PC-3 (cell line): ENCODE measurements at regions not wholly inside any gene's neighbourhood (a gene's known extent, or its start where the extent isn't known, plus 50 kb on each side); places are given as distances from the start of the nearest gene placed in this dataset.

ENCODE experiments used
- CTCF ChIP-seq: fragments of 300-600 bp; sonication (generic); conservative IDR thresholded peaks from 2 replicates; pipeline ENCODE4 v1.5.1; 2017; ENCODE audit warnings: antibody characterized with exemption, low read depth, mild to moderate bottlenecking, low read length
- EZH2 ChIP-seq: fragments of 300-600 bp; sonication (generic); IDR thresholded peaks from one replicate; pipeline ENCODE4 v1.6.1; 2017; ENCODE audit warnings: antibody characterized with exemption, mild to moderate bottlenecking, low read length; ENCODE audit not compliant: unreplicated experiment
- EZH2phosphoT487 ChIP-seq: fragments of 300-600 bp; sonication (generic); IDR thresholded peaks from 2 replicates; pipeline ENCODE4 v1.6.1; 2018; ENCODE audit warnings: mild to moderate bottlenecking, antibody characterized with exemption, low read length, borderline replicate concordance

GRCh38 chr2:107461301-107461700 lies 365.4 kb upstream of the RGPD4 start:
- no peak for TF ChIP-seq CTCF
- no peak for TF ChIP-seq EZH2
- no peak for TF ChIP-seq EZH2phosphoT487
